CD4-positive, alpha-beta T cell treated with Interleukin-15 for 4 hours (primary cell): ENCODE measurements at regions not wholly inside any gene's neighbourhood (a gene's known extent, or its start where the extent isn't known, plus 50 kb on each side); places are given as distances from the start of the nearest gene placed in this dataset.
A peak's percentile ranks its signal among the peaks of the same experiment; 100 is the strongest.
"Not testable (repeated sequence)": the region's sequence is repeated elsewhere in the genome, so short reads cannot be mapped to it uniquely, and the experiment has no call there.

Experiments
- DNase-seq: peaks from one replicate; pipeline ENCODE4 v3.0.0-alpha.2; 2020; ENCODE audit warnings: low spot score

GRCh38 chr14:89660625-89661233 is 243.7 kb upstream of the FOXN3 start:
- not testable (repeated sequence) for DNase-seq

GRCh38 chr14:89660166-89660565 is 243.1 kb upstream of the FOXN3 start:
- DNase-seq, result no peak

- no peak for DNase-seq
These were observed 242.1 kb upstream of the FOXN3 start for GRCh38 chr14:89658977-89659670.

DNA sequence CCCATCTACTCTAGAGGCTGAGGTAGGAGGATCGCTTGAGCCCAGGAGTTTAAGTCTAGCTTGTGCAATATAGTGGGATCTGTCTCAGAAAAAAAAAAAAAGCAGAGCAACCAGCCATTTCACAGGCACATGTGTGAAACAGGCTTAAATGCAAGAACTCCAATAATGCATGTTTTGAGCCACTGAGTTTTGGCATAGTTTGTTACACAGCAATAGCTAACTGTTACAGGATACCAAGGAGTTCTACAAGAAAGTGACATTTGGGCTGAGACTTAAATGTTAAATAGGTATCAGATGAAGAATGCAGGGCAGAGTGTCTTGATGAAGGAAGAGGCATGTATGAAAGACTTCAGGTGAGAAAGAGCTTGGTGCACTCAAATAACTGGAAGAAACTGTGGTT is 240.0 kb upstream of the FOXN3 start:
- no peak for DNase-seq

- DNase-seq, result no peak
These were observed 238.0 kb upstream of the FOXN3 start for GRCh38 chr14:89654998-89655397.

DNA sequence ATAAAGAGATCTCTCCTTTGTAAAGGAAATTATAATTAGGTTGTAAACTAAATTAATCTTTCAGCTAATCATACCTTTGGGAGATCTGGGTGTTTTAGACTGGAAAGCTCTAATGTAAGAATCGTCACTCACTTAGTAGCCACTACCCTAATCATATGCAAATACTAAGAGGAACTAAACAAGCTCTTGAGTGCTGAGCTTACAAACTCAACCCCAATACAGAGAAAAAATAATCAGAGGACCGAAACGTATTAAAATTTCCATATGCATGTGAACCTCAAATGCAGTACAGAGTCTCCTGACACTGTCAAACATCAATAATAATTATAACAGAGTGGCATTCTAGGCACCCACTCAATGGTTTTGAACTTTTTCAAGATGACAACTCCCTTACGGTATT is 235.3 kb upstream of the FOXN3 start:
- no peak for DNase-seq

- DNase-seq, result no peak
These were observed 234.8 kb upstream of the FOXN3 start for GRCh38 chr14:89651805-89652204.

GRCh38 chr14:89650077-89650978 is 233.3 kb upstream of the FOXN3 start:
- DNase-seq, result no peak

DNA sequence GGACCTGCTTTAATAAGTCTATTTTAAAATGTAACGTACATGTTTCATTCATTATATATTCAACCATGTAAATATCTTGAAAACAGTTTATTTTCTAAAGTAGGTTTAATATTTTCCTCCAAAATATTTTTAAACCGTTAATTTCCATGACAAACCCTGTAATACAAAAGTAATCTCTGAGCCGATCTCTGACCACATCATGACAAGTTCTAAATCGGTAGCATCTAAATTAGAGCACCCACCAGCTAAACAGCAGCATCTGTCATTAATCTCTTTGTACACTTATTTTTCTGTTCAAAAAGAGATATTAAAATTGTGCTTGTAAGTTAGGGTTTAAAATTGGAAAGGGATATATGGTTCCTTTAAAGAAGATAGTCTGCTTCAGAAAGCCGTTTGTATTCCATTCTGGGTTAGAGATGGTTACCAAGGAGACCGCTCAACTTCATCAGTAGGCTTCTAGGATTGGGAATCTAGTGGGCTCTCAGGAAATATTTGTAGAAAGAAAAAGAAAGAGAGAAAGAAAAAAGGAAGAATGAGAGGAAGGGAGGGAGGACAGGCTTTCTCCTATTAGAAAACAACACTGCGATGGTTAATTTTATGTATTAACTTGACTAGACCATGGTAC is 232.5 kb upstream of the FOXN3 start:
- no peak for DNase-seq

DNA sequence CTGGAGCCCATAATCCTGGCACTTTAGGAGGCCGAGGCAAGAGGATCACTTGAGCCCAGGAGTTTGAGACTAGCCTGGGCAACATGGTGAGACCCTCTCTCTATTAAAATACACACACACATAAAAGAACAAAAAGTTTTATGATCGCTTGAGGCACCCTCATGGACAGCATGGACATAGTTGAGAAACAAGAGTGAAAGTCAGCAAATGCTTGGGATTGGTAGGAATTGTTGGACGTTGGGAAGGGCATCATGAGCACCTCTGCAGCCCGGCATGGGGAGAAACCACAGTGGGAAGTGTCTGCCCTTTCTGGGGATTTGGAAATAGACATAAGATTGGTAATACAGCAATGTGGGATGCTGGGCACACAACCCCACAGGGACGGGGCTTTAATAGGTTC is 231.9 kb upstream of the FOXN3 start:
- no peak for DNase-seq

DNA sequence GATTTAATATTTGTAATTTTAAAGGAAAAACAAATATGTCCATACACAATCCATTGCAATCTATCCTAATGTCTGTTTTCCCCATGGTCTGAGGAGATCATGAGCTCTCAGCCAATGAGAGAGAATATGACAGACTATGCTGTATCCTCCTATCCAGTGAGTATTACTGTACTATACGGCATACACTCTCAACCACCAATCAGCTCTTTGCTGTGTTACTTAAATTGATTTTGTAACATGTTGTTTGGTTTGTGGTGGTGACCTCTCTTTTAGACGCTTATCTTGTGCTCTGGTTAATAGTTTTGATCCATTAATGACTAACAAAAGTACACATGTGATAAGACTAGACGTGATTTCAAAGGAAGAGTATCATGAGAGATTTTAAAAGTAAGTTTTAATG is 231.5 kb upstream of the FOXN3 start:
- DNase-seq, result no peak

GRCh38 chr14:89646971-89647370 is 229.9 kb upstream of the FOXN3 start:
- no peak for DNase-seq

DNA sequence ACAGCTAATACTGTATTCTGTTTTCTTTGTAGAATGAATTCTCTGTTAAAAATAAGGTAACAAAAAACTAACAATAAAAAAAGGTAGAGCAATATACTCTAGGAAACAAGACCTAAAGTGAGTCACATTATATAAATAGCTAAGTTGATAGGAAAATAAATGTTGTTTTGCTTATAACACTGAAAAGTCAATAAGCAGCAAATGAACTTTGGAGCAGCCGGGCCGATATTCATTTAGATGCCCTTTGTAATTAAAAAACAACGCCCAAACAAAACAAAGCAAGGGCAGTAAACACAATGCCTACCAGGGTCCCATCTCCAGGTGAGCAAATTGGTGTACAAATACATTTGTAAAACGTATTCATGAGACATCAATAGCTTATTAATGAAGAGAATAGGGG is 227.6 kb upstream of the FOXN3 start:
- DNase-seq, result no peak

- peak; percentile 67 for DNase-seq
These were observed 224.6 kb upstream of the FOXN3 start for GRCh38 chr14:89641495-89642175.

- DNase-seq, result no peak
These were observed 223.1 kb upstream of the FOXN3 start for GRCh38 chr14:89640141-89640540.

- DNase-seq, result no peak
These were observed 222.7 kb upstream of the FOXN3 start for GRCh38 chr14:89639687-89640086.

- DNase-seq, result no peak
These were observed 221.9 kb upstream of the FOXN3 start for GRCh38 chr14:89638891-89639290.

DNA sequence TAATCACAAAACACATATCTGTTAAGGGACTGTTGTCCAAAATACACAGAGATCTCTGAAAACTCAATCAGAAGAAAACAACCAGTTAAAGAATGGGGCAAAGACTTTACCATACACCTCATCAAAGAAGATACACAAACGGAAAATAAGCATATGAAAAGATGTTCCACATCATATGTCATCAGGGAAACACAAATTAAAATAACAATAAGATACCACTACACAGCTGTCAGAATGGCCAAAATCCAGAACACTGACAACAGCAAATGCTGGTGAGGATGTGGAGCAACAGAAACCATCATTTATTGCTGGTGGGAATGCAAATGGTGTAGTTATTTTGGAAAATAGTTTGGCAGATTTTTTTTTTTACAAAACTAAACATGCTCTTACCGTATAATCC is 220.5 kb upstream of the FOXN3 start:
- DNase-seq, result no peak

DNA sequence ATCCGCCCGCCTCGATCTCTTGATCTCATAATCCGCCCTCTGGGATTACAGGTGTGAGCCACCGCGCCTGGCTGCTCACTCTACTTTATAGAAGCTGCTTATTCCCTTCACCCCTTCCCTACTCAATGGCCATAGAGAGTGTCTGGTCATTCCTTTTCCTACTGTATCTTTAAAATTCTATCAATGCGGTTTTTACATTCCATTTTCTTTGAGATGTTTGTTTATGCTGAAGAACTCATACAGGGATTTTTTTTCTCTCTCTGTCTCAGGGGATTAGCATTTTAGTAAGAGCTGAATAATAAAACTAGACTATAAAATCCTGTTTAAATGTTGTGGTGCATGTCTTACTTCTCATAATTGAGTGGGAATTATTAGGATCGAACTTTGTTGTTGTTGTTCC is 218.6 kb upstream of the FOXN3 start:
- DNase-seq, result no peak

- DNase-seq, result no peak
These were observed 217.0 kb upstream of the FOXN3 start for GRCh38 chr14:89634037-89634436.

- no peak for DNase-seq
These were observed 213.2 kb upstream of the FOXN3 start for GRCh38 chr14:89630101-89630829.
